ENCODE measurements at regions not wholly inside any gene's neighbourhood (a gene's known extent, or its start where the extent isn't known, plus 50 kb on each side); places are given as distances from the start of the nearest gene placed in this dataset.

GRCh38 chr11:15688351-15688792 is 573.6 kb downstream of the INSC start:
- no peak overlapping the region for H3K4me3 ChIP-seq (ENCODE audit: low read depth, low read length)
- DNase-seq (ENCODE audit: low read depth): no peak
- no peak for TF ChIP-seq CTCF (IDR thresholded peaks at IDR 0.05; ENCODE audit: low read depth, low read length, missing control alignments)

GRCh38 chr11:15690320-15690719 is 575.6 kb downstream of the INSC start:
- no peak overlapping the region for H3K4me3 ChIP-seq (ENCODE audit: low read depth, low read length)
- no peak for DNase-seq (ENCODE audit: low read depth)
- no peak for TF ChIP-seq CTCF (IDR thresholded peaks at IDR 0.05; ENCODE audit: low read depth, low read length, missing control alignments)

GRCh38 chr11:15692739-15693138 is 578.0 kb downstream of the INSC start:
- no peak overlapping the region for H3K4me3 ChIP-seq (ENCODE audit: low read depth, low read length)
- no peak for TF ChIP-seq CTCF (IDR thresholded peaks at IDR 0.05; ENCODE audit: low read depth, low read length, missing control alignments)
- no peak for DNase-seq (ENCODE audit: low read depth)

- H3K4me3 ChIP-seq (ENCODE audit: low read depth, low read length): no peak overlapping the region
- no peak for DNase-seq (ENCODE audit: low read depth)
- no peak for TF ChIP-seq CTCF (IDR thresholded peaks at IDR 0.05; ENCODE audit: low read depth, low read length, missing control alignments)
These were observed 580.5 kb downstream of the INSC start for GRCh38 chr11:15695096-15695721.

- no peak for DNase-seq (ENCODE audit: low read depth)
- TF ChIP-seq CTCF (IDR thresholded peaks at IDR 0.05; ENCODE audit: low read depth, low read length, missing control alignments): no peak
- H3K4me3 ChIP-seq (ENCODE audit: low read depth, low read length): no peak overlapping the region
These were observed 581.3 kb downstream of the INSC start for GRCh38 chr11:15696069-15696468.

GRCh38 chr11:15697437-15698236 is 582.9 kb downstream of the INSC start:
- DNase-seq (ENCODE audit: low read depth): no peak
- TF ChIP-seq CTCF (IDR thresholded peaks at IDR 0.05; ENCODE audit: low read depth, low read length, missing control alignments): no peak
- H3K4me3 ChIP-seq (ENCODE audit: low read depth, low read length): no peak overlapping the region
